GM23338 (cell line): ENCODE measurements at regions not wholly inside any gene's neighbourhood (a gene's known extent, or its start where the extent isn't known, plus 50 kb on each side); places are given as distances from the start of the nearest gene placed in this dataset.
A peak's percentile ranks its signal among the peaks of the same experiment; 100 is the strongest.

Experiments used
- ATAC-seq: fragments of 200-7000 bp; cut with Tn5 transposase; 3 replicates; pipeline ENCODE4 v1.9.1; 2020
- DNase-seq: peaks from one replicate; pipeline ENCODE4 v3.0.0-alpha.2; 2015; ENCODE audit warnings: low spot score
- H2AFZ ChIP-seq: fragments of 200-600 bp; sonication (generic); 2 replicates; pipeline ENCODE4 v1.8.0; 2016; ENCODE audit warnings: antibody characterized with exemption, mild to moderate bottlenecking, moderate library complexity
- H3F3A ChIP-seq: fragments of 200-600 bp; sonication (generic); replicated peaks from 2 replicates; pipeline ENCODE4 v1.8.0; 2017; ENCODE audit warnings: antibody characterized with exemption, mixed run types, low read depth
- H3K27ac ChIP-seq: fragments of 200-600 bp; sonication (generic); 2 replicates; pipeline ENCODE4 v1.6.1; 2016; ENCODE audit warnings: low read depth
- H3K27me3 ChIP-seq: fragments of 200-600 bp; sonication (generic); 2 replicates; pipeline ENCODE4 v1.8.0; 2016; ENCODE audit warnings: mild to moderate bottlenecking, mixed run types, moderate library complexity; ENCODE audit not compliant: insufficient read depth
- H3K36me3 ChIP-seq: fragments of 200-600 bp; sonication (generic); 2 replicates; pipeline ENCODE4 v1.8.0; 2016; ENCODE audit warnings: mild to moderate bottlenecking; ENCODE audit not compliant: insufficient read depth
- H3K4me1 ChIP-seq: fragments of 200-600 bp; sonication (generic); 2 replicates; pipeline ENCODE4 v1.8.0; 2016; ENCODE audit warnings: mild to moderate bottlenecking, moderate library complexity; ENCODE audit not compliant: insufficient read depth
- H3K4me2 ChIP-seq: fragments of 200-600 bp; sonication (generic); 2 replicates; pipeline ENCODE4 v1.7.1; 2017; ENCODE audit warnings: mixed run types
- H3K4me3 ChIP-seq: fragments of 200-600 bp; sonication (generic); 2 replicates; pipeline ENCODE4 v1.6.1; 2016; ENCODE audit warnings: mixed run types
- H3K79me2 ChIP-seq: fragments of 200-600 bp; sonication (generic); replicated peaks from 2 replicates; pipeline ENCODE4 v1.8.0; 2017; ENCODE audit warnings: mild to moderate bottlenecking; ENCODE audit not compliant: insufficient read depth
- H3K9me2 ChIP-seq: fragments of 200-600 bp; sonication (generic); 2 replicates; pipeline ENCODE4 v1.8.0; 2017; ENCODE audit not compliant: insufficient read depth
- H4K20me1 ChIP-seq: fragments of 200-600 bp; sonication (generic); replicated peaks from 2 replicates; pipeline ENCODE4 v1.8.0; 2017; ENCODE audit warnings: mild to moderate bottlenecking; ENCODE audit not compliant: insufficient read depth
- H3K27ac Mint-ChIP-seq: 2 replicates; pipeline ENCODE4 v1.8.0; 2020; ENCODE audit warnings: inconsistent platforms, mild to moderate bottlenecking, moderate library complexity, mixed read lengths
- H3K27me3 Mint-ChIP-seq: 3 replicates; pipeline ENCODE4 v1.8.0; 2022; ENCODE audit warnings: low read depth, mild to moderate bottlenecking, moderate library complexity, mixed read lengths, inconsistent platforms; ENCODE audit not compliant: insufficient read depth, poor library complexity
- H3K36me3 Mint-ChIP-seq: 3 replicates; pipeline ENCODE4 v1.8.0; 2021; ENCODE audit warnings: low read depth, mild to moderate bottlenecking, inconsistent platforms, moderate library complexity, mixed read lengths
- H3K4me1 Mint-ChIP-seq: 3 replicates; pipeline ENCODE4 v1.8.0; 2020; ENCODE audit warnings: mild to moderate bottlenecking, inconsistent platforms, mixed read lengths
- H3K4me3 Mint-ChIP-seq: 3 replicates; pipeline ENCODE4 v1.8.0; 2021; ENCODE audit warnings: moderate library complexity, mild to moderate bottlenecking, inconsistent platforms, mixed read lengths
- H3K9me3 Mint-ChIP-seq: 3 replicates; pipeline ENCODE4 v1.8.0; 2020; ENCODE audit warnings: moderate library complexity, mild to moderate bottlenecking, inconsistent platforms, mixed read lengths
- CTCF ChIP-seq, 2 experiments: fragments of 200-600 bp in 1 of 2; sonication (generic) in 1 of 2; conservative IDR thresholded peaks; 2 replicates each; pipeline versions ENCODE4 v1.5.1 to v1.6.1; 2016 to 2017; ENCODE audit warnings: antibody characterized with exemption in 2 of 2, low read depth in 2 of 2, mild to moderate bottlenecking in 2 of 2, moderate library complexity in 1 of 2
- ETS1 ChIP-seq: IDR thresholded peaks from 2 replicates; pipeline ENCODE4 v1.6.1; 2016; ENCODE audit warnings: antibody characterized with exemption
- JUNB ChIP-seq: IDR thresholded peaks from one replicate; pipeline ENCODE4 v1.6.1; 2016; ENCODE audit warnings: antibody characterized with exemption; ENCODE audit not compliant: unreplicated experiment
- ZNF331 ChIP-seq: fragments of 250-450 bp; sonication (Bioruptor Pico); IDR thresholded peaks from 2 replicates; pipeline ENCODE4 v1.5.0; 2020; ENCODE audit warnings: low read depth, mild to moderate bottlenecking, moderate library complexity
- TF ChIP-seq, protein P1 (sequence below): IDR thresholded peaks from one replicate; pipeline ENCODE4 v1.6.1; 2018; ENCODE audit warnings: antibody characterized with exemption; ENCODE audit not compliant: unreplicated experiment

GRCh38 chr4:161256172-161256571 is 907.6 kb downstream of the FSTL5 start:
- Histone ChIP-seq H3K36me3 (peaks cover 14% of the 10 kb centered on the region), H3K27me3 (no peaks in the 10 kb centered on the region), H3K4me2 (no peak overlapping the region), H3K4me3 (no peak overlapping the region), H2AFZ (no peak overlapping the region), H3K27ac (no peak overlapping the region), H4K20me1 (no peaks in the 10 kb centered on the region), H3K9me2 (no peaks in the 10 kb centered on the region), H3F3A (no peaks in the 10 kb centered on the region), H3K4me1 (no peaks in the 10 kb centered on the region), H3K79me2 (no peaks in the 10 kb centered on the region)
- no peak for TF ChIP-seq JUNB
- TF ChIP-seq ETS1, result no peak
- TF ChIP-seq, protein P1, sequence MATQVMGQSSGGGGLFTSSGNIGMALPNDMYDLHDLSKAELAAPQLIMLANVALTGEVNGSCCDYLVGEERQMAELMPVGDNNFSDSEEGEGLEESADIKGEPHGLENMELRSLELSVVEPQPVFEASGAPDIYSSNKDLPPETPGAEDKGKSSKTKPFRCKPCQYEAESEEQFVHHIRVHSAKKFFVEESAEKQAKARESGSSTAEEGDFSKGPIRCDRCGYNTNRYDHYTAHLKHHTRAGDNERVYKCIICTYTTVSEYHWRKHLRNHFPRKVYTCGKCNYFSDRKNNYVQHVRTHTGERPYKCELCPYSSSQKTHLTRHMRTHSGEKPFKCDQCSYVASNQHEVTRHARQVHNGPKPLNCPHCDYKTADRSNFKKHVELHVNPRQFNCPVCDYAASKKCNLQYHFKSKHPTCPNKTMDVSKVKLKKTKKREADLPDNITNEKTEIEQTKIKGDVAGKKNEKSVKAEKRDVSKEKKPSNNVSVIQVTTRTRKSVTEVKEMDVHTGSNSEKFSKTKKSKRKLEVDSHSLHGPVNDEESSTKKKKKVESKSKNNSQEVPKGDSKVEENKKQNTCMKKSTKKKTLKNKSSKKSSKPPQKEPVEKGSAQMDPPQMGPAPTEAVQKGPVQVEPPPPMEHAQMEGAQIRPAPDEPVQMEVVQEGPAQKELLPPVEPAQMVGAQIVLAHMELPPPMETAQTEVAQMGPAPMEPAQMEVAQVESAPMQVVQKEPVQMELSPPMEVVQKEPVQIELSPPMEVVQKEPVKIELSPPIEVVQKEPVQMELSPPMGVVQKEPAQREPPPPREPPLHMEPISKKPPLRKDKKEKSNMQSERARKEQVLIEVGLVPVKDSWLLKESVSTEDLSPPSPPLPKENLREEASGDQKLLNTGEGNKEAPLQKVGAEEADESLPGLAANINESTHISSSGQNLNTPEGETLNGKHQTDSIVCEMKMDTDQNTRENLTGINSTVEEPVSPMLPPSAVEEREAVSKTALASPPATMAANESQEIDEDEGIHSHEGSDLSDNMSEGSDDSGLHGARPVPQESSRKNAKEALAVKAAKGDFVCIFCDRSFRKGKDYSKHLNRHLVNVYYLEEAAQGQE, result peak; percentile 42
- TF ChIP-seq CTCF (conservative IDR thresholded peaks at IDR 0.05; ENCODE audit: low read depth in 2 of 2), result no peak
- Mint-ChIP-seq H3K27ac (no peak overlapping the region), H3K9me3 (peaks cover 64% of the 10 kb centered on the region), H3K27me3 (no peaks in the 10 kb centered on the region), H3K36me3 (peaks cover 45% of the 10 kb centered on the region), H3K4me3 (no peak overlapping the region), H3K4me1 (no peaks in the 10 kb centered on the region)
- DNase-seq, result peak; percentile 20
- no peak for ATAC-seq

DNA sequence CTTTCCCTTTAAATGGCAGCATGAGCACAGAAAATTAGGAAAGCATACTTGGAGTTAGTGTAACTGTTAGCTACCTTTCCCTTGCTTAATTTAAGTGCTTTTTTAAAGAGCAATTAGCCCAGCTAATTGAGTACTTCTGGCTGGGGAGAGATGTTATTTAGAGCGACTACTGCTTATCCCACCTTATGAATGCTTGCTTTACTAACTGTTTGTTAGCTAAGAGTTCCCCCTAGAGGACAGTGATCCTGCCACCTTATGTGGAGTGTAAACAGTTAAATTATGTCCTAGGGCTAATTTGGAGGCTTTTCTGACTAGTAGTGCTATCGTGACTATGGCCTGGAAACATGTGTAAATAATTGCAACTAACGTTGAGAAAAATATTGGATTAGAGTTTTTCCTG is 909.4 kb downstream of the FSTL5 start:
- H3K27me3 ChIP-seq, result no peaks in the 10 kb centered on the region
- H3K36me3 ChIP-seq, result peaks cover 14% of the 10 kb centered on the region
- H3K4me2 ChIP-seq, result no peak overlapping the region
- H3K27ac ChIP-seq, result no peak overlapping the region
- no peaks in the 10 kb centered on the region for H3K79me2 ChIP-seq
- Mint-ChIP-seq H3K36me3 (peaks cover 50% of the 10 kb centered on the region), H3K27me3 (no peaks in the 10 kb centered on the region), H3K4me3 (no peak overlapping the region), H3K9me3 (peaks cover 74% of the 10 kb centered on the region), H3K4me1 (no peaks in the 10 kb centered on the region), H3K27ac (no peak overlapping the region)
- no peak for DNase-seq
- no peak overlapping the region for H3K4me3 ChIP-seq
- H4K20me1 ChIP-seq, result no peaks in the 10 kb centered on the region
- no peaks in the 10 kb centered on the region; the same call in 1 of the 2 replicates for H3K9me2 ChIP-seq
- no peak overlapping the region for H2AFZ ChIP-seq
- no peak for ATAC-seq
- no peaks in the 10 kb centered on the region for H3K4me1 ChIP-seq
- H3F3A ChIP-seq, result no peaks in the 10 kb centered on the region
- TF ChIP-seq ZNF331 (no peak), CTCF (conservative IDR thresholded peaks at IDR 0.05; ENCODE audit: low read depth in 2 of 2) (peak; percentile 16 to 45; a peak in 3 of 4 replicates)
